ENCODE measurements at regions not wholly inside any gene's neighbourhood (a gene's known extent, or its start where the extent isn't known, plus 50 kb on each side); places are given as distances from the start of the nearest gene placed in this dataset.

GRCh38 chr15:95857758-95858157 is 472.7 kb upstream of the NR2F2 start:
- no peak for DNase-seq

- DNase-seq: no peak
Observed at GRCh38 chr15:95860406-95860805, 470.1 kb upstream of the NR2F2 start.

GRCh38 chr15:95864467-95864886 is 466.0 kb upstream of the NR2F2 start:
- no peak for DNase-seq

- DNase-seq: no peak
Observed at GRCh38 chr15:95865330-95865739, 465.2 kb upstream of the NR2F2 start.

- no peak for DNase-seq
Observed at GRCh38 chr15:95866711-95867440, 463.6 kb upstream of the NR2F2 start.

- no peak for DNase-seq
Observed at GRCh38 chr15:95868450-95868849, 462.1 kb upstream of the NR2F2 start.

GRCh38 chr15:95868970-95869369 is 461.5 kb upstream of the NR2F2 start:
- no peak for DNase-seq

GRCh38 chr15:95869920-95870319 is 460.6 kb upstream of the NR2F2 start:
- no peak for DNase-seq

- no peak for DNase-seq
Observed at GRCh38 chr15:95872366-95872771, 458.1 kb upstream of the NR2F2 start.

- no peak for DNase-seq
Observed at GRCh38 chr15:95874637-95875036, 455.9 kb upstream of the NR2F2 start.

- no peak for DNase-seq
Observed at GRCh38 chr15:95875121-95875643, 455.3 kb upstream of the NR2F2 start.

GRCh38 chr15:95880031-95880570 is 450.4 kb upstream of the NR2F2 start:
- no peak for DNase-seq

GRCh38 chr15:95880630-95881029 is 449.9 kb upstream of the NR2F2 start:
- DNase-seq: no peak

- no peak for DNase-seq
Observed at GRCh38 chr15:95883064-95883463, 447.4 kb upstream of the NR2F2 start.

- no peak for DNase-seq
Observed at GRCh38 chr15:95884276-95884675, 446.2 kb upstream of the NR2F2 start.

- DNase-seq: no peak
Observed at GRCh38 chr15:95887666-95888390, 442.7 kb upstream of the NR2F2 start.

- no peak for DNase-seq
Observed at GRCh38 chr15:95888762-95889161, 441.7 kb upstream of the NR2F2 start.

- no peak for DNase-seq
Observed at GRCh38 chr15:95894407-95894956, 436.0 kb upstream of the NR2F2 start.

GRCh38 chr15:95895508-95895907 is 435.0 kb upstream of the NR2F2 start:
- DNase-seq: no peak

- no peak for DNase-seq
Observed at GRCh38 chr15:95897651-95898050, 432.8 kb upstream of the NR2F2 start.

GRCh38 chr15:95898761-95899160 is 431.7 kb upstream of the NR2F2 start:
- no peak for DNase-seq

GRCh38 chr15:95901271-95901670 is 429.2 kb upstream of the NR2F2 start:
- DNase-seq: no peak

- no peak for DNase-seq
Observed at GRCh38 chr15:95902606-95903005, 427.9 kb upstream of the NR2F2 start.

GRCh38 chr15:95903352-95903751 is 427.1 kb upstream of the NR2F2 start:
- no peak for DNase-seq
